NOMO-1 treated with DMSO at 0.1 percent for 48 hours (cell line): ENCODE measurements at regions not wholly inside any gene's neighbourhood (a gene's known extent, or its start where the extent isn't known, plus 50 kb on each side); places are given as distances from the start of the nearest gene placed in this dataset.

Source experiments
- DNase-seq: peaks from one replicate; lab custom pipeline; 2025; ENCODE audit not compliant: unreplicated experiment; lab: John Stamatoyannopoulos, UW

DNA sequence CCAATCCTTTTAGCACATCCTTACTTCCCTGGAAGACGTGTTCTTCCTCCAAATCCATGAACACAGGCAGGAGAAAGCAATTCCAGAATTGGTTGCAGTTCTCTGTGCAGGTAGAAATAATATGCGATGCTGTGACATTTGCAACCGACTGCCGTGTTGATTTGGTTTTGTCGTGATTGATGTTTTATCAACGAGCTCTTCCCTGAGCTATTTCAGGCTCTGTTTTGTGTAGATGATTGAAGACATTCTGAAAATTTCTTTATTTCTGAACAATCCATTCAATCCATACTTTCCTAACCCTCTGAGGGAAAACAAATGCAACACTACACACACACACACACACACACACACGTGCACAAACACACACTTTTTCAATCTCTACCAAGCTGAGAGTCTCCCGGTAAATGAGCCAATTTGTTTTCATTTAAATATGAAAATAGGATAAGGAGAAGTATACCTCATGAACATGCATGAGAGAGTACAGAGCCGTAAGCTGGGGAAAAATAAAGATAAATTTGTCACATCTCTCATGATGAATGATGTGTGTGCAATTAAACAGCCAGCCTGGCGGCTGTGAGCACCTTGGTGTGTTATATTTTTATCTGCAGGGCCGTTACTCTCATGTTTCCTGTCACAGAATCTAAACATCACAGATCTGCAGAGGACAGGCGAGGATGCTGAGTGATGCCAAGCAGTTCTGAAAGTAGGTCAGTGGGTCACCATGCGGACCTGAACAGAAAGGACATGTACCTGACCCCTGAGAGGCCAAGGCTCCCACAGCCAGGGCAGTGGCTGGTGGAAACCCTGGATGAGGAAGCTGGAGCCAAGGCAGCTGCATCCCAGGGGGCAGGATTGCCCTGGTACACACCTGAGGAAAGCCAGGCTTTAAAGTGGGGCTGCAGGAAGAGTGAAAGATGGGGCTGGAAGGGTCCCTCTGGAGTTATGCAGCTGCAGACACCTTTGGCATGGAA lies 64.8 kb downstream of the PDCL3 start:
- no peak for DNase-seq

GRCh38 chr2:100628506-100628905 lies 65.7 kb downstream of the PDCL3 start:
- no peak for DNase-seq

DNA sequence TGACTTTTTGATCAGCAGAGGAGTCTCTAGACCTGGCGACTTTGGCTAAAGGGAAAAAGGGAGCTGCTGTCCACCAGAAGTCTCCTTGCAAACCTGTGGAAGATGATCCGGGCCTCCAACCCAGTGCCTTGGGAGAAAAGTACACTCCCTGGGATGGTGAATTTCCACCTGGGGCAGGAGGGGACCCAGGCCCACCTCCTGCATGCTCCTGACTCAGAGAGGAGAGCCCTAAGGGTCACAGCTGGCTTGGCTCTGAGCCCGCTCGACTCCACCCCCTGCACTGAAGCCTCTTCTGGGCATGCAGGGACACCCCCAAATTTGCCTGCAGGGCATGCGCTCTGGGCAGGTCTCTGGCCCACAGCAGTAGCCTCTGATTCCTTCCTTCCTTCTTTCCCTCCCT lies 66.5 kb downstream of the PDCL3 start:
- DNase-seq = no peak

DNA sequence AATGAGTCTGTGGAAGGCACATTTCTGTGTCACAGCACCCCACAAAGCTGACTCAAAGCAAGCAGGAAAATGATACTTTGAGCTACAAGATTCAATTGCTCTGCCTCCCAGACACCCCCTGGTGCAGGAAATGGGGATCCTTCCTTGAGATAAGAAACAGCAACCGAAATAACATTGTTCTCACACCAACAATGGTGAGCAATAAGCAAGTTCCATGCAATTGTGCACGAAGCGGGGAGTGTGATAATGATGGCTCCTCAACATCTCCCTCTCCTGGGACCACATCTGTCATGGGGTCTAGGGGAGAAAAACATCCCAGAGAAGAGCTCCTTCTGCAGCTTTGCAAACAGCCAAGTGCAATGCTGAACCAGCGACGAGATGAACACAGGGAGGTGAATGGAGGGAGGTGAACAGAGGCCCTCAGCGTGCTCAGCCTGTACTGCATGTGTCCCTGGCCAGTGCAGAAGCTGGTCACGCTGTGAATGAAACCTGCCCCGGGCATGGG lies 67.7 kb downstream of the PDCL3 start:
- DNase-seq = no peak

GRCh38 chr2:100632037-100632436 lies 69.2 kb downstream of the PDCL3 start:
- DNase-seq = no peak

- DNase-seq = no peak
Measured at GRCh38 chr2:100632759-100633158, 70.0 kb downstream of the PDCL3 start.

- DNase-seq = no peak
Measured at GRCh38 chr2:100639588-100640390, 77.0 kb downstream of the PDCL3 start.

DNA sequence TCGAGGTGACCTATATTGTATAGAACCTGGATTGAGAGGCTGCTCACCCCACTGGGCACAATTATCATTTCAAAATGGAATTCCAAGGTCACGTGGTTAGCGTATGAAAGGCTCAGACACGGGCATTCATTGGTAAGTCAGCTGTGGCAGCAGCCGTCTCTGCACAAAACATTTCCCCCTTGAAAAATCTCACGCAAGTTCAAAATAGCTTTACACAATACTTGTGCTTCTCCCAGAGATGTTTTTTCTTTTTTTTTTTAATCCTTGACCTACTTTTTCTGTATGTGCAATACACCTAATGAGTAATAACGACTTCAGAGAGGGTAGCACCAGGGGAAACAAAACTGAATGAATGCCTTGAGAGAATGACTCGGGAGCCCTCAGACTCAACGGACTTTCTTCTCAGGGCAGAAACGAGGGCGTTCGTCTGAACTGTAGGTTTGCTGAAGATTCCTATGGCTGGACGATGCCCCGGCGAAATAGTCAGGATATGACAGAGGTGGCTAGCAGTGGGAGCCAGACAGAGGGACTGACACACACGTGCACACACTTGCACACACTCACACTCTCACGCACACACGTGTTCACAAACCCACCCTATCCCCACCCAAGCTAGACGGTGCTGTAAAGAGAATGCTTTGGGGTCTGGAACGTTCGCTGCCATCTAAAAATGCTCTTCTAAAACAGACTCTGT lies 77.8 kb downstream of the PDCL3 start:
- no peak for DNase-seq

DNA sequence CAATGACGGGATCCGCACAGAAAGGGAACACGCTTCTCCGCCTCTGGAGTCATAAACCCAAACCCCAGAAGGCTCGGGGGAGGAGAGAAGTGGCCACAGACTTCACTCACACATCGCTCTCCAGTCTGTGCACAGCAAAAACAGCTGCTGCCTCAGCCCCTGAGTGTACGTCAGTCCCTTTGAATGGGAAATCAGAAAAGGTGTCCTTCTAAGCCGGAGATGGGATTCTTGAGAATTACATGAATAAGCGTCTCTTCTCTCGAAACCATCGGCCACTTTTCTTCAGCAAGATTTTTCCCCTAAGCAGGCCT lies 78.3 kb downstream of the PDCL3 start:
- DNase-seq = no peak

DNA sequence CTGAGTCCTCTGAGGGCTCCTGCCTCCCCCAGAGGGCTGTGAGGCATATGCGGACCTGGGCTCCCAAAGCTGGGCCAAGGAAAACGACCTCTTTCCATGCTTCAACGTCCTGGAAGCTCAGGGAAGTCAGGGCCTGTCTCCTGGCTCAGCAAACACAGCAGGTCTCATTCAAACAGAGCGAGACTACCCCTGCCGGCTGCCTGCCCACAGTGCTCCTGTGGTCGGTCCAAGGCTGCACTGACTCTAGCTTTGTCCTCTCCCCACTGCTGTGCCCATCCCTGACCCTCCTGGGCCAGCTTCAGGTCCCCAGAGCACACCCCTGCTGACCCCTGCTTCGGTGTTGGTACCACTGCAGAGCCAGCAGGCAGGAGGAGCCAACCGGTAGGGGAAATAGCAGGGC lies 79.6 kb downstream of the PDCL3 start:
- DNase-seq = no peak

- no peak for DNase-seq
Measured at GRCh38 chr2:100643467-100643866, 80.7 kb downstream of the PDCL3 start.

DNA sequence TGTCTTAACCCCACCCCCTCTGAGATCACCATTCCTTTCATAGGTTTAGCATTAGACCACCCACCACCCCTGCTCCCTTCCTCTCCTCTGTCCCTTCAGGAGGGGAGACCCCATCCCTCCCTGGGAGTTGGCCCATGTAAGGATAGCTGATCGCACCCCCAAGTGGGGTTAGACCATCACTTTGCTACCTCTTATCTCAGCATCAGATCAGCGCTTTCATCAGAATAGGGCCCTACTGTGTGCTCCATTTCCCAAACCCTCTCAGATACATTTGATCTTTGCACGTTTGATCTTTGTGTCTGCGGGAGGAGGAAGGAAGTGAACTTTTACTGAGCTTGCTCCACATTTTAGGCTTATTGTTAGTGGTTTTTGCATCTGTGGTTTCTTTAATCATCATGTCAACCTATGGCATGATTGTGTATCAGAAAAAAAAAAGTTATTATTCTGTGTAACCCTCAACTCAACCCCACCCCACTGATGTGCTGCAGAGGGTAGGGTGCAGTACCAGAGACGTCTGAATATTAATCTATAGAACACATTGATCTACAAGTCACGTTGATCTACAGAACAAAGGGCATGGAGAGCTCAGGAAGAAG lies 81.2 kb downstream of the PDCL3 start:
- DNase-seq = no peak

GRCh38 chr2:100645695-100646429 lies 83.1 kb downstream of the PDCL3 start:
- DNase-seq = no peak

- no peak for DNase-seq
Measured at GRCh38 chr2:100647709-100648108, 84.9 kb downstream of the PDCL3 start.

DNA sequence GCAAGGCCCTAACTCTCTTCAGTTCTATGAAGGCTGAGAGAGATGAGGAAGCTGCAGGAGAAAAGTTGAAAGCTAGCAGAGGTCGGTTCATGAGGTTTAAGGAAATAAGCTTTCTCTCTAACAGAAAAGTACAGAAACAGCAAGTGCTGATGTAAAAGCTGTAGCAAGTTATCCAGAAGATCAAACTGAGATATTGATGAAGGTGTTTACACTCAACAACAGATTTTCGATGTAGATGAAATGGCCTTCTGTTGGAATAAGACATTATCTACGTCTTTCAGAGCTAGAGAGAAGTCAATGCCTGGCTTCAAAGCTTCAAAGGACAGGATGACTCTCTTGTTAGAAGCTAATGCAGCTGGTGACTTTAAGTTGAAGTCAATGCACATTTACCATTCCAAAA lies 87.4 kb downstream of the PDCL3 start:
- no peak for DNase-seq

DNA sequence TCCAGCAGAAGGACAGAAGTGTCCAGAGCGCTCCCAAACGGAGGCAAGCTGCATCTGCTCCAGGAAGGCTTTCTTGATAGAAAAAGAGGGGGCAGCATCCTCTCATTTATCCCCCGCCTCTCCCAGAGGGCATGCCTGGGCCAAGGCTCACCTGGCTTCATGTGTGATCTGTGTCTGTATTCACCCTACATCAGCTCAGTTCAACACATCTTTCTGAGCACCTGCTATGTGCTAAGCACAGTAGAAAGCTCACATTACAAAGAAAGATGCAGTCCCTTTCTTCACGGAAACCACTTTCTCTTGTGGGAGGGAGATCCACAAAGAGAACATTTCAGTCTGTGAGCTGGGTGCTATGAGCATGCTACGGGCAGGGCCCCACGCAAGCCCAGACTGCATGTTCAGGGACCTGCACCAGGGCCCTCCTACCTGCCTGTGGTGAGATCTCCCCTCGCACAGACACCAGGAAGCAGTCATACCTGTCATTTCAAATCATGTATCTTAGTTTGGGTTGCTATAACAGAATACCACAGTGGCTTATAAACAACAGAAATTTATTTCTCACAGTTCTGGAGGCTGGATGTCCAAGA lies 90.7 kb downstream of the PDCL3 start:
- no peak for DNase-seq

GRCh38 chr2:100654611-100655010 lies 91.8 kb downstream of the PDCL3 start:
- no peak for DNase-seq

GRCh38 chr2:100655446-100655845 lies 92.7 kb downstream of the PDCL3 start:
- no peak for DNase-seq

DNA sequence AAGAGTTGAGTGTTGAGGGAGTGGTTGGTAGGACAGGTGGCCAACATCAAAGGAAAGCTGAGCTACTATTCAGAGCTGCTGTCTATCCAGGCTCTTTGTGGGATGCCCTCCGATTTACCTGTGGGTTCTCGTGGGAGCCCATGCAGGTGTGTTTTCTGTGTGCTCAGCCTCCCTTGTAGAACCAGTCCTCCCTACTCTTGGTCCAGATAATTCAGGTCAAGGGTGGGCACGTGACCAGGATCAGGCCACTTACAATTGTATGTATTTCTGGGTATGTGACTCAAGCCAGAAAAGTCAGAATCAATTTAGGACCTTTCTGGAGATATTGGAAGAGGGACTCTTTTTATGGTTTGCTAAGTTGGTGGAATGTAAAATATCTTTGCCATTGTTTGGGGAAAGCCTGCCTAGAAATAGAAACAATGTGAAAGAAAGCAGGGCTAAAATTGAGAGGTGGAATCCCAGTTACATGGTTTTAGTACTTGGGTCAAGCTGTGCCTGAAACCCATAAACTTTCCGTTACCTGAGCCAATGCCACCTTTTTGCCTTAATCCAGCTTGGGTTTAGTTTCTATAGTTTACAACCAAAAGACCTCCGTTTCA lies 93.2 kb downstream of the PDCL3 start:
- DNase-seq = no peak

GRCh38 chr2:100658017-100658416 lies 95.2 kb downstream of the PDCL3 start:
- no peak for DNase-seq
